ENCODE measurements at regions not wholly inside any gene's neighbourhood (a gene's known extent, or its start where the extent isn't known, plus 50 kb on each side); places are given as distances from the start of the nearest gene placed in this dataset.

DNA sequence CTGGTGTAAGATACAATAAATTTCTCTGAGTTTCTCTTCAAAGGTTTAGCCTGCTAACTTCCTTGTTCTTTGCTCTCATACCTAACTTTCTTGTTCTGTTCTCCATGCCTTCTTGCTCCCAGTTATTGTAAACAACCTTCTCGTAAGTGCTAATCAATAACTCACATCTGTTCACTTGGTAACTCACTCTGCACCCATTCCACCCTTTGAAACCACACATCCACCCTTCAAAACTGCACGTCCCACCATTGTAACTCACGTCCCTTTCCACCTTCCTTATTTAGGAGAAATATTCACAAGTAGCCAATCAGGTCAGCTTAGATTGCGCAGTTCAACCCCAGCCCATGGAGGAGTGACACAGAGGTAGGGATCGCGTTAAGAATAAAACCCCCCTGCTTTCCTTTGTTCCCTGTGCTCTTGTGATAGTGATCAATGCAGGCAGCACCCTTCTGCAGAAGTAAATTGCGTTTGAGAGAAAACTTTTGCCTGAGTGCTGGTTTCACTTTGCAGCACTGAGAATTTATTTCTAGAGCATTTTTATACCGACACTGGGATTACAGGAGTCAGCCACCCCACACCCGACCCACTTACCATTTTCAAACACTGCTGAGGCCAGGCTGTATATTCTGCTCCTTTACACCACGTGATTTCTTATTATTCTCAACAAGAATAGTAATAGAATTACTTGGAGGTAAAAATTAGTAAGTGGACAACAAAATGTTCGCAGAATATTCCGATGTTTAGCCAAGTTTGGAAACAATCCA lies 789.2 kb upstream of the RGS18 start:
- H4K20me1 ChIP-seq (ENCODE audit: insufficient read depth, low read length) = no peaks in the 10 kb centered on the region
- H3K36me3 ChIP-seq (ENCODE audit: insufficient read depth, low read length) = no peaks in the 10 kb centered on the region
- H3K9ac ChIP-seq (ENCODE audit: low read depth, low read length) = no peak overlapping the region
- no peak overlapping the region for H3K4me2 ChIP-seq (ENCODE audit: insufficient read depth, low read length)
- no peak overlapping the region for H3K4me3 ChIP-seq (ENCODE audit: low read depth in 1 of 2, low read length in 2 of 2)
- peak overlapping the region; percentile 36; the same call in 1 of the 2 replicates for H2AFZ ChIP-seq (ENCODE audit: low read depth, low read length)
- H3K9me3 ChIP-seq (ENCODE audit: insufficient read depth, low read length, severe bottlenecking) = no peaks in the 10 kb centered on the region
- H3K79me2 ChIP-seq (ENCODE audit: insufficient read depth, low read length) = no peaks in the 10 kb centered on the region
- TF ChIP-seq, protein P1, sequence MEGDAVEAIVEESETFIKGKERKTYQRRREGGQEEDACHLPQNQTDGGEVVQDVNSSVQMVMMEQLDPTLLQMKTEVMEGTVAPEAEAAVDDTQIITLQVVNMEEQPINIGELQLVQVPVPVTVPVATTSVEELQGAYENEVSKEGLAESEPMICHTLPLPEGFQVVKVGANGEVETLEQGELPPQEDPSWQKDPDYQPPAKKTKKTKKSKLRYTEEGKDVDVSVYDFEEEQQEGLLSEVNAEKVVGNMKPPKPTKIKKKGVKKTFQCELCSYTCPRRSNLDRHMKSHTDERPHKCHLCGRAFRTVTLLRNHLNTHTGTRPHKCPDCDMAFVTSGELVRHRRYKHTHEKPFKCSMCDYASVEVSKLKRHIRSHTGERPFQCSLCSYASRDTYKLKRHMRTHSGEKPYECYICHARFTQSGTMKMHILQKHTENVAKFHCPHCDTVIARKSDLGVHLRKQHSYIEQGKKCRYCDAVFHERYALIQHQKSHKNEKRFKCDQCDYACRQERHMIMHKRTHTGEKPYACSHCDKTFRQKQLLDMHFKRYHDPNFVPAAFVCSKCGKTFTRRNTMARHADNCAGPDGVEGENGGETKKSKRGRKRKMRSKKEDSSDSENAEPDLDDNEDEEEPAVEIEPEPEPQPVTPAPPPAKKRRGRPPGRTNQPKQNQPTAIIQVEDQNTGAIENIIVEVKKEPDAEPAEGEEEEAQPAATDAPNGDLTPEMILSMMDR (IDR thresholded peaks at IDR 0.05; ENCODE audit: borderline replicate concordance, extremely low read depth, low read length, poor library complexity, severe bottlenecking) = no peak
- no peak for TF ChIP-seq EZH2 (IDR thresholded peaks at IDR 0.05; ENCODE audit: borderline replicate concordance, low read depth, low read length, severe bottlenecking)
- no peaks in the 10 kb centered on the region for H3K4me1 ChIP-seq (ENCODE audit: insufficient read depth, low read length)
- H3K27me3 ChIP-seq (ENCODE audit: insufficient read depth, low read length, poor library complexity) = no peaks in the 10 kb centered on the region
- H3K27ac ChIP-seq (ENCODE audit: low read length) = no peak overlapping the region
- ATAC-seq (ENCODE audit: insufficient read depth, low read depth) (no peak), DNase-seq (no peak)

DNA sequence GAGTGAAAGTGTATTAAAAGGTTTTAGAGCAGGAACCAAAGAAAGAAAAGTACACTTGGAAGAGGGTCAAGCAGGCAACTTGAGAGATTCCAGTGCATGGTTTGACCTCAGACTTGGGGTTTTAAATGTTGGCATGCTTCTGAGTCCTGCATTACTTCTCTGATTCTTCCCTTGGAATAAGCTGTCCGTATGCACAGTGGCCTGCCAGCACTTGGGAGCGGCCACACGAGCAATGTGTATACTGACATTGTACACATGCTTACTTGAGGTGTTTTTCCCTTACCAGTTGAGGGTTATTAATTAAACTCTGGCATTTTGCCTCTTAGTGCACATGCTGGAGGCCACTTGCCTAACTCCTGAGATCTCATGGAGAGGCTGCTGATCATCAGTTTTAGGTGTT lies 786.6 kb upstream of the RGS18 start:
- H3K9me3 ChIP-seq (ENCODE audit: insufficient read depth, low read length, severe bottlenecking) = no peaks in the 10 kb centered on the region
- H3K4me1 ChIP-seq (ENCODE audit: insufficient read depth, low read length) = no peaks in the 10 kb centered on the region
- no peaks in the 10 kb centered on the region for H3K27me3 ChIP-seq (ENCODE audit: insufficient read depth, low read length, poor library complexity)
- no peaks in the 10 kb centered on the region for H3K36me3 ChIP-seq (ENCODE audit: insufficient read depth, low read length)
- no peak for ATAC-seq (ENCODE audit: insufficient read depth, low read depth)
- no peak overlapping the region for H3K4me2 ChIP-seq (ENCODE audit: insufficient read depth, low read length)
- TF ChIP-seq EZH2 (IDR thresholded peaks at IDR 0.05; ENCODE audit: borderline replicate concordance, low read depth, low read length, severe bottlenecking) = no peak
- TF ChIP-seq, protein P1 (IDR thresholded peaks at IDR 0.05; ENCODE audit: borderline replicate concordance, extremely low read depth, low read length, poor library complexity, severe bottlenecking) = no peak
- DNase-seq = no peak
- no peaks in the 10 kb centered on the region for H3K79me2 ChIP-seq (ENCODE audit: insufficient read depth, low read length)
- H3K4me3 ChIP-seq (ENCODE audit: low read depth in 1 of 2, low read length in 2 of 2) = no peak overlapping the region
- H2AFZ ChIP-seq (ENCODE audit: low read depth, low read length) = peak overlapping the region; percentile 56; the same call in 1 of the 2 replicates
- H3K9ac ChIP-seq (ENCODE audit: low read depth, low read length) = no peak overlapping the region
- H3K27ac ChIP-seq (ENCODE audit: low read length) = no peak overlapping the region
- no peaks in the 10 kb centered on the region for H4K20me1 ChIP-seq (ENCODE audit: insufficient read depth, low read length)

DNA sequence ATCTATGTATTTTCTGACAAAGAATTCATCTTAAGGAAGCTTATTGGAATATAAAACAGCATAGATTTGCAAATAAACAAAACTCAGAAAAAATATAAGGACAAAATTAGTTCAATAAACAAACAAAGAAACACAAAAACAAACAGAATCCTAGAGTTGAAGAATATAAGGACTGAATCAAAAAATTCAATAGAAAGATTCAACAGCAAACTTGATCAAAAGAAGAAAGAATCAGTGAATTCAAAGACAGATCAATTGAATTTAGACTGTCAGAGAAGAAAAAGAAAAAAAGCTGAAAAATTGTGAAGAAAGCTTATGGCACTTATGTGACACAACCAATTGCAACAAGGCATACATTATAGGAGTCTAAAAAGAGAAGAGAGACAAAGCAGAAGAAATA lies 770.0 kb upstream of the RGS18 start:
- no peak for DNase-seq
- Histone ChIP-seq H3K9me3 (ENCODE audit: insufficient read depth, low read length, severe bottlenecking) (peaks cover 7% of the 10 kb centered on the region), H4K20me1 (ENCODE audit: insufficient read depth, low read length) (no peaks in the 10 kb centered on the region), H3K36me3 (ENCODE audit: insufficient read depth, low read length) (no peaks in the 10 kb centered on the region), H3K27me3 (ENCODE audit: insufficient read depth, low read length, poor library complexity) (no peaks in the 10 kb centered on the region), H3K79me2 (ENCODE audit: insufficient read depth, low read length) (no peaks in the 10 kb centered on the region), H3K9ac (ENCODE audit: low read depth, low read length) (no peak overlapping the region), H3K4me3 (ENCODE audit: low read depth in 1 of 2, low read length in 2 of 2) (no peak overlapping the region), H3K4me1 (ENCODE audit: insufficient read depth, low read length) (no peaks in the 10 kb centered on the region), H3K27ac (ENCODE audit: low read length) (no peak overlapping the region), H3K4me2 (ENCODE audit: insufficient read depth, low read length) (no peak overlapping the region), H2AFZ (ENCODE audit: low read depth, low read length) (no peak overlapping the region)
- ATAC-seq (ENCODE audit: insufficient read depth, low read depth) = no peak
- TF ChIP-seq EZH2 (IDR thresholded peaks at IDR 0.05; ENCODE audit: borderline replicate concordance, low read depth, low read length, severe bottlenecking) = no peak
- TF ChIP-seq, protein P1 (IDR thresholded peaks at IDR 0.05; ENCODE audit: borderline replicate concordance, extremely low read depth, low read length, poor library complexity, severe bottlenecking) = no peak
